Colonic mucosa (tissue), 4 donors: ENCODE measurements at regions not wholly inside any gene's neighbourhood (a gene's known extent, or its start where the extent isn't known, plus 50 kb on each side); places are given as distances from the start of the nearest gene placed in this dataset.

Experiments used
- DNase-seq: peaks from one replicate; pipeline ENCODE4 v3.0.0-alpha.2; 2020
- H3K27ac ChIP-seq: fragments of 200-600 bp; one replicate; pipeline ENCODE4 v1.8.0; 2021
- H3K27me3 ChIP-seq: fragments of 200-600 bp; one replicate; pipeline ENCODE4 v1.8.0; 2021
- H3K36me3 ChIP-seq: fragments of 200-600 bp; one replicate; pipeline ENCODE4 v1.8.0; 2021
- H3K4me1 ChIP-seq: fragments of 200-600 bp; one replicate; pipeline ENCODE4 v1.8.0; 2021; ENCODE audit warnings: mild to moderate bottlenecking
- H3K4me3 ChIP-seq: fragments of 200-600 bp; one replicate; pipeline ENCODE4 v1.8.0; 2021
- H3K9ac ChIP-seq, 2 donors: one replicate each; pipeline ENCODE4 v1.7.0; 2013; ENCODE audit warnings: control low read depth in 2 of 2, low read depth in 2 of 2, low read length in 2 of 2
- H3K9me3 ChIP-seq: fragments of 200-600 bp; one replicate; pipeline ENCODE4 v1.8.0; 2021
- CTCF ChIP-seq: fragments of 200-600 bp; IDR thresholded peaks from one replicate; pipeline ENCODE4 v1.8.0; 2022; ENCODE audit warnings: antibody characterized with exemption, mild to moderate bottlenecking
- intact Hi-C: fragments of 100-400 bp; cut with DNase I; formaldehyde crosslinking; loops from one replicate; pipeline ENCODE4 v1.14.1; 2022
- donor health status: healthy.
- donor health status: DM: no; HTN: no; CAD: no.
- donor health status: DM: no; HTN: no; CAD: no.

GRCh38 chr4:155566354-155566753 lies 100.3 kb upstream of the GUCY1A1 start:
- no peak overlapping the region for H3K27ac ChIP-seq
- TF ChIP-seq CTCF = no peak
- no peaks in the 10 kb centered on the region for H3K27me3 ChIP-seq
- H3K9ac ChIP-seq = no peak overlapping the region
- DNase-seq = no peak
- no peak overlapping the region for H3K4me3 ChIP-seq
- no peaks in the 10 kb centered on the region for H3K9me3 ChIP-seq
- intact Hi-C loops = no loop called here
- no peaks in the 10 kb centered on the region for H3K36me3 ChIP-seq
- no peaks in the 10 kb centered on the region for H3K4me1 ChIP-seq

- Histone ChIP-seq H3K9me3 (no peaks in the 10 kb centered on the region), H3K4me3 (no peak overlapping the region), H3K4me1 (no peaks in the 10 kb centered on the region), H3K36me3 (no peaks in the 10 kb centered on the region), H3K27ac (no peak overlapping the region), H3K9ac (no peak overlapping the region), H3K27me3 (no peaks in the 10 kb centered on the region)
- no peak for DNase-seq
- intact Hi-C loops = no loop called here
- no peak for TF ChIP-seq CTCF
Measured at GRCh38 chr4:155565776-155566175, 100.9 kb upstream of the GUCY1A1 start.

GRCh38 chr4:155565330-155565729 lies 101.3 kb upstream of the GUCY1A1 start:
- Histone ChIP-seq H3K27ac (no peak overlapping the region), H3K9me3 (no peaks in the 10 kb centered on the region), H3K4me1 (no peaks in the 10 kb centered on the region), H3K4me3 (no peak overlapping the region), H3K9ac (no peak overlapping the region), H3K27me3 (no peaks in the 10 kb centered on the region), H3K36me3 (no peaks in the 10 kb centered on the region)
- no peak for TF ChIP-seq CTCF
- intact Hi-C loops = no loop called here
- no peak for DNase-seq

- H3K4me1 ChIP-seq = no peaks in the 10 kb centered on the region
- TF ChIP-seq CTCF = no peak
- intact Hi-C loops = no loop called here
- H3K27me3 ChIP-seq = no peaks in the 10 kb centered on the region
- H3K4me3 ChIP-seq = no peak overlapping the region
- no peaks in the 10 kb centered on the region for H3K9me3 ChIP-seq
- H3K9ac ChIP-seq = no peak overlapping the region
- DNase-seq = no peak
- H3K27ac ChIP-seq = no peak overlapping the region
- no peaks in the 10 kb centered on the region for H3K36me3 ChIP-seq
Measured at GRCh38 chr4:155564880-155565279, 101.8 kb upstream of the GUCY1A1 start.

GRCh38 chr4:155564086-155564485 lies 102.6 kb upstream of the GUCY1A1 start:
- no peak for TF ChIP-seq CTCF
- H3K27ac ChIP-seq = no peak overlapping the region
- no peak overlapping the region for H3K9ac ChIP-seq
- H3K36me3 ChIP-seq = no peaks in the 10 kb centered on the region
- no peak for DNase-seq
- intact Hi-C loops = no loop called here
- H3K4me3 ChIP-seq = no peak overlapping the region
- H3K27me3 ChIP-seq = no peaks in the 10 kb centered on the region
- H3K9me3 ChIP-seq = no peaks in the 10 kb centered on the region
- H3K4me1 ChIP-seq = no peaks in the 10 kb centered on the region

GRCh38 chr4:155559915-155560314 lies 106.7 kb upstream of the GUCY1A1 start:
- no peak for DNase-seq
- Histone ChIP-seq H3K9me3 (no peaks in the 10 kb centered on the region), H3K4me1 (no peaks in the 10 kb centered on the region), H3K4me3 (no peak overlapping the region), H3K27ac (no peak overlapping the region), H3K9ac (no peak overlapping the region), H3K36me3 (no peaks in the 10 kb centered on the region), H3K27me3 (no peaks in the 10 kb centered on the region)
- TF ChIP-seq CTCF = no peak
- intact Hi-C loops = no loop called here
